Mucosa of descending colon (tissue), 3 donors: ENCODE measurements at regions not wholly inside any gene's neighbourhood (a gene's known extent, or its start where the extent isn't known, plus 50 kb on each side); places are given as distances from the start of the nearest gene placed in this dataset.

Source experiments
- ATAC-seq: fragments of 200-7000 bp; cut with Tn5 transposase; one replicate; pipeline ENCODE4 v1.9.1; 2020; ENCODE audit warnings: mild to moderate bottlenecking, moderate library complexity
- DNase-seq, 3 donors: peaks; one replicate each; pipeline ENCODE4 v3.0.0-alpha.2; 2020
- H3K36me3 ChIP-seq: fragments of 200-600 bp; one replicate; pipeline ENCODE4 v1.8.0; 2021; ENCODE audit warnings: low read depth, mild to moderate bottlenecking
- H3K4me1 ChIP-seq: fragments of 200-600 bp; one replicate; pipeline ENCODE4 v1.8.0; 2021; ENCODE audit warnings: low read depth, mild to moderate bottlenecking
- H3K4me3 ChIP-seq: fragments of 200-600 bp; one replicate; pipeline ENCODE4 v1.8.0; 2021; ENCODE audit warnings: mild to moderate bottlenecking
- H3K9me3 ChIP-seq: fragments of 200-600 bp; one replicate; pipeline ENCODE4 v1.8.0; 2021; ENCODE audit warnings: mild to moderate bottlenecking
- CTCF ChIP-seq: fragments of 200-600 bp; IDR thresholded peaks from one replicate; pipeline ENCODE4 v1.8.0; 2022; ENCODE audit warnings: antibody characterized with exemption, mild to moderate bottlenecking
- intact Hi-C, 2 donors: fragments of 100-400 bp; cut with DNase I in 1 of 2; cut with micrococcal nuclease in 1 of 2; formaldehyde crosslinking; loops; one replicate each; pipeline versions ENCODE4 v1.11.0 to v1.11.1; 2022; cut with DNase I, micrococcal nuclease
- donor health status: DM: no; HTN: no; CAD: no; lungs with moderate emphysema.
- donor health status: DM: no; HTN: no; CAD: no.
- donor health status: DM: no; HTN: yes; CAD: no.

GRCh38 chr15:101590785-101591184 lies 61.4 kb downstream of the TM2D3 start:
- Histone ChIP-seq H3K36me3 (no peaks in the 10 kb centered on the region), H3K4me1 (no peaks in the 10 kb centered on the region), H3K9me3 (no peaks in the 10 kb centered on the region), H3K4me3 (no peak overlapping the region)
- intact Hi-C loops, result no loop called here
- ATAC-seq, result no peak
- TF ChIP-seq CTCF, result no peak
- DNase-seq, result no peak

GRCh38 chr15:101583284-101583683 lies 68.9 kb downstream of the TM2D3 start:
- no peaks in the 10 kb centered on the region for H3K9me3 ChIP-seq
- DNase-seq (no peak), ATAC-seq (no peak)
- no peaks in the 10 kb centered on the region for H3K36me3 ChIP-seq
- intact Hi-C loops, result no loop called here
- no peak overlapping the region for H3K4me3 ChIP-seq
- TF ChIP-seq CTCF, result no peak
- no peaks in the 10 kb centered on the region for H3K4me1 ChIP-seq

DNA sequence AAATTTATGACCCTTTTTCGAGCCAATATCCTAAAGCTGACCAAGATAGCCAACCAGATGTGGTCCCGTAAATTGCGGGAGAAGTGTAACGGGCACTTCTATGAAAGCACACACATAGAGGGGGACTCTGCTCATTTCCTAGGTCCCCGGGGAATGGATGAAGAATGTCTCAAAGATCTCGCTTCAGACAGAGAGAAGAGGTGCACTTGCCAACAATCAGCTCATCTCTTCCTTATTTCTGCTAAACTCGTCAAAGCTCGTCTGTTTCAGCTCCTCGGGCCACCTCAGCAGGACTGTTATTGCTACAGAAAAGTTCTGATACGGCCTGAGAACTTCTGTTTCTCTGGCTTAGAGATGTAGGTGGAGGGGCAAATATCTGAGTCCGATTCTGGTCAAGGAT lies 71.8 kb downstream of the TM2D3 start:
- Histone ChIP-seq H3K4me1 (no peaks in the 10 kb centered on the region), H3K4me3 (no peak overlapping the region), H3K36me3 (no peaks in the 10 kb centered on the region), H3K9me3 (no peaks in the 10 kb centered on the region)
- DNase-seq (no peak), ATAC-seq (no peak)
- no peak for TF ChIP-seq CTCF
- intact Hi-C loops, result no loop called here

GRCh38 chr15:101579631-101580163 lies 72.5 kb downstream of the TM2D3 start:
- Histone ChIP-seq H3K9me3 (no peaks in the 10 kb centered on the region), H3K36me3 (no peaks in the 10 kb centered on the region), H3K4me1 (no peaks in the 10 kb centered on the region), H3K4me3 (no peak overlapping the region)
- intact Hi-C loops, result no loop called here
- DNase-seq, result no peak
- TF ChIP-seq CTCF, result no peak
- no peak for ATAC-seq

GRCh38 chr15:101578443-101578894 lies 73.7 kb downstream of the TM2D3 start:
- DNase-seq (peak in 2 of 3 donors; percentile 69 to 79), ATAC-seq (peak; percentile 96)
- Histone ChIP-seq H3K4me3 (no peak overlapping the region), H3K9me3 (no peaks in the 10 kb centered on the region), H3K36me3 (no peaks in the 10 kb centered on the region), H3K4me1 (no peaks in the 10 kb centered on the region)
- peak; percentile 57 for TF ChIP-seq CTCF
- intact Hi-C loops, result no loop called here

GRCh38 chr15:101573951-101574350 lies 78.2 kb downstream of the TM2D3 start:
- TF ChIP-seq CTCF, result no peak
- intact Hi-C loops, result no loop called here
- no peaks in the 10 kb centered on the region for H3K9me3 ChIP-seq
- H3K36me3 ChIP-seq, result no peaks in the 10 kb centered on the region
- DNase-seq, result no peak
- ATAC-seq, result no peak
- H3K4me1 ChIP-seq, result no peaks in the 10 kb centered on the region
- no peak overlapping the region for H3K4me3 ChIP-seq
